GM12878 (cell line): ENCODE measurements at regions not wholly inside any gene's neighbourhood (a gene's known extent, or its start where the extent isn't known, plus 50 kb on each side); places are given as distances from the start of the nearest gene placed in this dataset.

Experiments
- ATAC-seq: fragments of 200-7000 bp; cut with Tn5 transposase; 3 replicates; pipeline ENCODE4 v1.9.1; 2020; ENCODE audit warnings: mild to moderate bottlenecking, moderate library complexity
- BruUV-seq: library from RNA; stranded (reverse); fragments of 400-500 nt; replicated peaks from 2 replicates; lab custom pipeline; 2021; lab: Mats Ljungman, UMichigan
- CTCF ChIA-PET: fragments of 300-600 bp; sonication (Branson Sonifier 250); formaldehyde crosslinking; extraction: SDS; loops from one replicate; lab custom pipeline; 2021; ENCODE audit warnings: inconsistent platforms; lab: Yijun Ruan, JAX
- POLR2A ChIA-PET: fragments of 350-600 bp; formaldehyde crosslinking; extraction: SDS; loops from one replicate; lab custom pipeline; 2021; ENCODE audit warnings: inconsistent platforms; lab: Charles Lee
- RAD21 ChIA-PET: fragments of 300-600 bp; sonication (Branson Sonifier 250); formaldehyde crosslinking; loops from one replicate; lab custom pipeline; 2023; ENCODE audit warnings: antibody characterized with exemption; ENCODE audit not compliant: unreplicated experiment; lab: Charles Lee
- SMC1A ChIA-PET: fragments of 300-600 bp; sonication (Branson Sonifier 250); formaldehyde crosslinking; loops from one replicate; lab custom pipeline; 2023; ENCODE audit not compliant: unreplicated experiment, uncharacterized antibody; lab: Charles Lee
- DNase-seq: peaks from one replicate; pipeline ENCODE4 v3.0.0-alpha.2; 2011; ENCODE audit warnings: low read depth, low spot score
- FAIRE-seq: peaks from 3 replicates; lab custom pipeline; 2011; peaks lifted over from hg19 to GRCh38; lab: Jason Lieb, UNC
- H2AFZ ChIP-seq: 2 replicates; pipeline ENCODE4 v1.6.0; 2011; ENCODE audit warnings: low read depth, low read length, control low read depth; ENCODE audit not compliant: control insufficient read depth
- H3K27ac ChIP-seq: 2 replicates; pipeline ENCODE4 v1.5.1; 2011; ENCODE audit warnings: control low read depth; ENCODE audit not compliant: control insufficient read depth, insufficient read depth
- H3K27me3 ChIP-seq, 2 experiments: replicated peaks in 1 of 2; 2 replicates each; pipeline versions ENCODE4 v1.6.0 to v1.6.1; 2011; ENCODE audit warnings: low read length in 1 of 2; ENCODE audit not compliant: control insufficient read depth in 2 of 2, insufficient read depth in 2 of 2
- H3K36me3 ChIP-seq, 2 experiments: 2 replicates each; pipeline ENCODE4 v1.5.1; 2011; ENCODE audit warnings: low read length in 1 of 2; ENCODE audit not compliant: control insufficient read depth in 2 of 2, insufficient read depth in 2 of 2
- H3K4me1 ChIP-seq: 2 replicates; pipeline ENCODE4 v1.6.1; 2011; ENCODE audit warnings: mild to moderate bottlenecking, low read length, moderate library complexity, mixed read lengths; ENCODE audit not compliant: control insufficient read depth, insufficient read depth
- H3K4me2 ChIP-seq: 2 replicates; pipeline ENCODE4 v1.6.0; 2011; ENCODE audit warnings: control low read depth; ENCODE audit not compliant: control insufficient read depth, insufficient read depth
- H3K4me3 ChIP-seq: fragments of 200-600 bp; sonication (generic); 2 replicates; pipeline ENCODE4 v1.5.1; 2016
- H3K79me2 ChIP-seq: 2 replicates; pipeline ENCODE4 v1.6.0; 2011; ENCODE audit warnings: low read length; ENCODE audit not compliant: control insufficient read depth, insufficient read depth
- H3K9ac ChIP-seq: 2 replicates; pipeline ENCODE4 v1.8.0; 2011; ENCODE audit warnings: low read length, control low read depth, mixed read lengths; ENCODE audit not compliant: control insufficient read depth, insufficient read depth
- H3K9me3 ChIP-seq: replicated peaks from 3 replicates; pipeline ENCODE4 v1.5.1; 2011; ENCODE audit warnings: mild to moderate bottlenecking, low read length; ENCODE audit not compliant: control insufficient read depth, insufficient read depth
- H4K20me1 ChIP-seq: 2 replicates; pipeline ENCODE4 v1.6.0; 2011; ENCODE audit not compliant: control insufficient read depth, insufficient read depth
- CHD1 ChIP-seq: IDR thresholded peaks from 2 replicates; pipeline ENCODE4 v1.6.1; 2012; ENCODE audit warnings: low read depth, low read length, improper control_type of control experiment
- E4F1 ChIP-seq: fragments of 450-650 bp; IDR thresholded peaks from 2 replicates; pipeline ENCODE4 v1.6.1; 2018; ENCODE audit warnings: borderline replicate concordance, mild to moderate bottlenecking; ENCODE audit not compliant: partially characterized antibody
- FOS ChIP-seq: IDR thresholded peaks from 3 replicates; pipeline ENCODE4 v1.6.1; 2011; ENCODE audit warnings: borderline replicate concordance; ENCODE audit not compliant: insufficient read length; ENCODE audit errors: extremely low read depth
- GATAD2B ChIP-seq: fragments of 450-650 bp; conservative IDR thresholded peaks from 2 replicates; pipeline ENCODE4 v1.6.1; 2017; ENCODE audit warnings: low read depth, mild to moderate bottlenecking, moderate library complexity
- KDM1A ChIP-seq: fragments of 200-600 bp; sonication (generic); IDR thresholded peaks from 2 replicates; pipeline ENCODE4 v1.6.1; 2016; ENCODE audit warnings: borderline replicate concordance
- NFYA ChIP-seq: IDR thresholded peaks from 2 replicates; pipeline ENCODE4 v1.6.1; 2011; ENCODE audit warnings: low read depth, mild to moderate bottlenecking, low read length, improper control_type of control experiment, borderline replicate concordance
- PML ChIP-seq: IDR thresholded peaks from 2 replicates; pipeline ENCODE4 v1.6.1; 2012; ENCODE audit warnings: low read length, inconsistent platforms
- RB1 ChIP-seq: fragments of 450-650 bp; formaldehyde crosslinking; IDR thresholded peaks from 2 replicates; pipeline ENCODE4 v1.6.1; 2017; ENCODE audit warnings: mild to moderate bottlenecking, borderline replicate concordance
- SREBF2 ChIP-seq: IDR thresholded peaks from 2 replicates; pipeline ENCODE4 v1.6.1; 2012; ENCODE audit warnings: mild to moderate bottlenecking, low read length
- SUZ12 ChIP-seq: fragments of 200-600 bp; sonication (generic); IDR thresholded peaks from one replicate; pipeline ENCODE4 v1.6.1; 2018; ENCODE audit warnings: antibody characterized with exemption, mild to moderate bottlenecking; ENCODE audit not compliant: unreplicated experiment
- TCF3 ChIP-seq: IDR thresholded peaks from 2 replicates; pipeline ENCODE4 v1.6.1; 2012; ENCODE audit warnings: low read depth, mild to moderate bottlenecking, low read length, borderline replicate concordance; ENCODE audit not compliant: insufficient read depth
- YBX1 ChIP-seq: fragments of 450-650 bp; IDR thresholded peaks from 2 replicates; pipeline ENCODE4 v1.6.1; 2016; ENCODE audit warnings: antibody characterized with exemption
- ZNF274 ChIP-seq: IDR thresholded peaks from one replicate; pipeline ENCODE4 v1.8.0; 2011; ENCODE audit not compliant: insufficient read length, insufficient read depth
- ZNF592 ChIP-seq: fragments of 450-650 bp; IDR thresholded peaks from 2 replicates; pipeline ENCODE4 v1.6.1; 2017; ENCODE audit warnings: mild to moderate bottlenecking, moderate library complexity
- WGBS: methylation state at CpG from one replicate; pipeline ENCODE4 v1.1.6; 2016; ENCODE audit warnings: low lambda C conversion rate; ENCODE audit not compliant: insufficient replicate concordance, insufficient coverage; ENCODE audit errors: missing lambda C conversion rate; 5-methylcytosine and 5-hydroxymethylcytosine counted together
- in situ Hi-C: fragments of 300-500 bp; cut with MboI; formaldehyde crosslinking; loops from 9 replicates; pipeline ENCODE4 v1.14.3; 2018; ENCODE audit warnings: mixed read lengths
- intact Hi-C: fragments of 100-400 bp; cut with micrococcal nuclease; formaldehyde crosslinking; loops from one replicate; pipeline ENCODE4 v1.14.2; 2022; ENCODE audit not compliant: unreplicated experiment

GRCh38 chr13:47837906-47838305 lies 163.2 kb downstream of the SUCLA2 start (continued):
- TF ChIP-seq YBX1: no peak
- no peak for TF ChIP-seq GATAD2B
- no peak for TF ChIP-seq SREBF2

- 60% methylated on average over 5 of the region's 5 CpGs for WGBS
- Histone ChIP-seq H3K27ac (no peak overlapping the region), H3K9me3 (no peaks in the 10 kb centered on the region), H4K20me1 (no peaks in the 10 kb centered on the region), H3K4me3 (no peak overlapping the region), H2AFZ (no peak overlapping the region), H3K79me2 (no peaks in the 10 kb centered on the region), H3K4me1 (no peaks in the 10 kb centered on the region), H3K4me2 (no peak overlapping the region), H3K9ac (no peak overlapping the region), H3K36me3 (no peaks in the 10 kb centered on the region), H3K27me3 (no peaks in the 10 kb centered on the region)
- ChIA-PET POLR2A (no interaction called here), CTCF (no interaction called here), RAD21 (no interaction called here), SMC1A (no interaction called here)
- in situ Hi-C loops: no loop called here
- FAIRE-seq (no peak), DNase-seq (no peak), ATAC-seq (no peak)
- TF ChIP-seq CHD1: no peak
- no peak for TF ChIP-seq ZNF274
- TF ChIP-seq KDM1A: no peak
- TF ChIP-seq FOS: no peak
- TF ChIP-seq E4F1: no peak
- no peak for TF ChIP-seq PML
- no peak for TF ChIP-seq RB1
- TF ChIP-seq TCF3: no peak
- TF ChIP-seq NFYA: no peak
- TF ChIP-seq ZNF592: no peak
- TF ChIP-seq SUZ12: no peak
- intact Hi-C loops: no loop called here
- no TSS peak for BruUV-seq
Measured at GRCh38 chr13:47837104-47837880, 163.8 kb downstream of the SUCLA2 start.
